GM23338 (cell line): ENCODE measurements at regions not wholly inside any gene's neighbourhood (a gene's known extent, or its start where the extent isn't known, plus 50 kb on each side); places are given as distances from the start of the nearest gene placed in this dataset.

Experiments
- ATAC-seq: fragments of 200-7000 bp; cut with Tn5 transposase; 3 replicates; pipeline ENCODE4 v1.9.1; 2020
- DNase-seq: peaks from one replicate; pipeline ENCODE4 v3.0.0-alpha.2; 2015; ENCODE audit warnings: low spot score
- H2AFZ ChIP-seq: fragments of 200-600 bp; sonication (generic); 2 replicates; pipeline ENCODE4 v1.8.0; 2016; ENCODE audit warnings: antibody characterized with exemption, mild to moderate bottlenecking, moderate library complexity
- H3F3A ChIP-seq: fragments of 200-600 bp; sonication (generic); replicated peaks from 2 replicates; pipeline ENCODE4 v1.8.0; 2017; ENCODE audit warnings: antibody characterized with exemption, mixed run types, low read depth
- H3K27ac ChIP-seq: fragments of 200-600 bp; sonication (generic); 2 replicates; pipeline ENCODE4 v1.6.1; 2016; ENCODE audit warnings: low read depth
- H3K27me3 ChIP-seq: fragments of 200-600 bp; sonication (generic); 2 replicates; pipeline ENCODE4 v1.8.0; 2016; ENCODE audit warnings: mild to moderate bottlenecking, mixed run types, moderate library complexity; ENCODE audit not compliant: insufficient read depth
- H3K36me3 ChIP-seq: fragments of 200-600 bp; sonication (generic); 2 replicates; pipeline ENCODE4 v1.8.0; 2016; ENCODE audit warnings: mild to moderate bottlenecking; ENCODE audit not compliant: insufficient read depth
- H3K4me1 ChIP-seq: fragments of 200-600 bp; sonication (generic); 2 replicates; pipeline ENCODE4 v1.8.0; 2016; ENCODE audit warnings: mild to moderate bottlenecking, moderate library complexity; ENCODE audit not compliant: insufficient read depth
- H3K4me2 ChIP-seq: fragments of 200-600 bp; sonication (generic); 2 replicates; pipeline ENCODE4 v1.7.1; 2017; ENCODE audit warnings: mixed run types
- H3K4me3 ChIP-seq: fragments of 200-600 bp; sonication (generic); 2 replicates; pipeline ENCODE4 v1.6.1; 2016; ENCODE audit warnings: mixed run types
- H3K79me2 ChIP-seq: fragments of 200-600 bp; sonication (generic); replicated peaks from 2 replicates; pipeline ENCODE4 v1.8.0; 2017; ENCODE audit warnings: mild to moderate bottlenecking; ENCODE audit not compliant: insufficient read depth
- H3K9me2 ChIP-seq: fragments of 200-600 bp; sonication (generic); 2 replicates; pipeline ENCODE4 v1.8.0; 2017; ENCODE audit not compliant: insufficient read depth
- H4K20me1 ChIP-seq: fragments of 200-600 bp; sonication (generic); replicated peaks from 2 replicates; pipeline ENCODE4 v1.8.0; 2017; ENCODE audit warnings: mild to moderate bottlenecking; ENCODE audit not compliant: insufficient read depth
- H3K27ac Mint-ChIP-seq: 2 replicates; pipeline ENCODE4 v1.8.0; 2020; ENCODE audit warnings: inconsistent platforms, mild to moderate bottlenecking, moderate library complexity, mixed read lengths
- H3K27me3 Mint-ChIP-seq: 3 replicates; pipeline ENCODE4 v1.8.0; 2022; ENCODE audit warnings: low read depth, mild to moderate bottlenecking, moderate library complexity, mixed read lengths, inconsistent platforms; ENCODE audit not compliant: insufficient read depth, poor library complexity
- H3K36me3 Mint-ChIP-seq: 3 replicates; pipeline ENCODE4 v1.8.0; 2021; ENCODE audit warnings: low read depth, mild to moderate bottlenecking, inconsistent platforms, moderate library complexity, mixed read lengths
- H3K4me1 Mint-ChIP-seq: 3 replicates; pipeline ENCODE4 v1.8.0; 2020; ENCODE audit warnings: mild to moderate bottlenecking, inconsistent platforms, mixed read lengths
- H3K4me3 Mint-ChIP-seq: 3 replicates; pipeline ENCODE4 v1.8.0; 2021; ENCODE audit warnings: moderate library complexity, mild to moderate bottlenecking, inconsistent platforms, mixed read lengths
- H3K9me3 Mint-ChIP-seq: 3 replicates; pipeline ENCODE4 v1.8.0; 2020; ENCODE audit warnings: moderate library complexity, mild to moderate bottlenecking, inconsistent platforms, mixed read lengths
- CREB1 ChIP-seq: fragments of 250-450 bp; sonication (Bioruptor Pico); IDR thresholded peaks from 2 replicates; pipeline ENCODE4 v1.5.0; 2020; ENCODE audit warnings: low read depth, mild to moderate bottlenecking, moderate library complexity
- ETS1 ChIP-seq: IDR thresholded peaks from 2 replicates; pipeline ENCODE4 v1.6.1; 2016; ENCODE audit warnings: antibody characterized with exemption
- EZH2 ChIP-seq: fragments of 200-600 bp; sonication (generic); IDR thresholded peaks from one replicate; pipeline ENCODE4 v1.8.0; 2017; ENCODE audit warnings: antibody characterized with exemption, mild to moderate bottlenecking, low read depth; ENCODE audit not compliant: unreplicated experiment
- EZH2phosphoT487 ChIP-seq: fragments of 200-600 bp; sonication (generic); IDR thresholded peaks from one replicate; pipeline ENCODE4 v1.8.1; 2018; ENCODE audit warnings: antibody characterized with exemption; ENCODE audit not compliant: unreplicated experiment
- JUNB ChIP-seq: IDR thresholded peaks from one replicate; pipeline ENCODE4 v1.6.1; 2016; ENCODE audit warnings: antibody characterized with exemption; ENCODE audit not compliant: unreplicated experiment
- NANOG ChIP-seq: IDR thresholded peaks from 2 replicates; pipeline ENCODE4 v1.6.1; 2016; ENCODE audit warnings: antibody characterized with exemption, borderline replicate concordance
- POLR2AphosphoS5 ChIP-seq: IDR thresholded peaks from 2 replicates; pipeline ENCODE4 v1.6.1; 2016; ENCODE audit warnings: antibody characterized with exemption, low read depth
- REST ChIP-seq: IDR thresholded peaks from one replicate; pipeline ENCODE4 v1.6.1; 2018; ENCODE audit warnings: antibody characterized with exemption; ENCODE audit not compliant: unreplicated experiment
- STAT1 ChIP-seq: IDR thresholded peaks from one replicate; pipeline ENCODE4 v1.6.1; 2016; ENCODE audit warnings: antibody characterized with exemption; ENCODE audit not compliant: unreplicated experiment
- ZNF114 ChIP-seq: fragments of 250-450 bp; sonication (Bioruptor Pico); IDR thresholded peaks from 2 replicates; pipeline ENCODE4 v1.5.0; 2020; ENCODE audit warnings: mild to moderate bottlenecking, moderate library complexity
- ZNF331 ChIP-seq: fragments of 250-450 bp; sonication (Bioruptor Pico); IDR thresholded peaks from 2 replicates; pipeline ENCODE4 v1.5.0; 2020; ENCODE audit warnings: low read depth, mild to moderate bottlenecking, moderate library complexity
- TF ChIP-seq, protein P1 (sequence below): fragments of 250-450 bp; sonication (Bioruptor Pico); IDR thresholded peaks from 2 replicates; pipeline ENCODE4 v1.5.0; 2020; ENCODE audit warnings: mild to moderate bottlenecking, moderate library complexity
- TF ChIP-seq, protein P2 (sequence below), 2 experiments: fragments of 200-600 bp in 1 of 2; sonication (generic) in 1 of 2; conservative IDR thresholded peaks; 2 replicates each; pipeline versions ENCODE4 v1.5.1 to v1.6.1; 2016 to 2017; ENCODE audit warnings: antibody characterized with exemption in 2 of 2, low read depth in 2 of 2, mild to moderate bottlenecking in 2 of 2, moderate library complexity in 1 of 2

GRCh38 chr2:193907561-193907960 lies 1712.8 kb upstream of the TMEFF2 start:
- no peaks in the 10 kb centered on the region for H3K79me2 ChIP-seq
- no peak overlapping the region for H2AFZ ChIP-seq
- ATAC-seq: no peak
- Mint-ChIP-seq H3K36me3 (peaks cover 3% of the 10 kb centered on the region; the same call in 1 of the 3 replicates), H3K4me1 (no peaks in the 10 kb centered on the region), H3K4me3 (no peak overlapping the region), H3K27ac (no peak overlapping the region), H3K27me3 (no peaks in the 10 kb centered on the region), H3K9me3 (peaks cover 5% of the 10 kb centered on the region; the same call in 1 of the 3 replicates)
- TF ChIP-seq ETS1: no peak
- TF ChIP-seq JUNB: no peak
- TF ChIP-seq STAT1: no peak
- TF ChIP-seq, protein P1, sequence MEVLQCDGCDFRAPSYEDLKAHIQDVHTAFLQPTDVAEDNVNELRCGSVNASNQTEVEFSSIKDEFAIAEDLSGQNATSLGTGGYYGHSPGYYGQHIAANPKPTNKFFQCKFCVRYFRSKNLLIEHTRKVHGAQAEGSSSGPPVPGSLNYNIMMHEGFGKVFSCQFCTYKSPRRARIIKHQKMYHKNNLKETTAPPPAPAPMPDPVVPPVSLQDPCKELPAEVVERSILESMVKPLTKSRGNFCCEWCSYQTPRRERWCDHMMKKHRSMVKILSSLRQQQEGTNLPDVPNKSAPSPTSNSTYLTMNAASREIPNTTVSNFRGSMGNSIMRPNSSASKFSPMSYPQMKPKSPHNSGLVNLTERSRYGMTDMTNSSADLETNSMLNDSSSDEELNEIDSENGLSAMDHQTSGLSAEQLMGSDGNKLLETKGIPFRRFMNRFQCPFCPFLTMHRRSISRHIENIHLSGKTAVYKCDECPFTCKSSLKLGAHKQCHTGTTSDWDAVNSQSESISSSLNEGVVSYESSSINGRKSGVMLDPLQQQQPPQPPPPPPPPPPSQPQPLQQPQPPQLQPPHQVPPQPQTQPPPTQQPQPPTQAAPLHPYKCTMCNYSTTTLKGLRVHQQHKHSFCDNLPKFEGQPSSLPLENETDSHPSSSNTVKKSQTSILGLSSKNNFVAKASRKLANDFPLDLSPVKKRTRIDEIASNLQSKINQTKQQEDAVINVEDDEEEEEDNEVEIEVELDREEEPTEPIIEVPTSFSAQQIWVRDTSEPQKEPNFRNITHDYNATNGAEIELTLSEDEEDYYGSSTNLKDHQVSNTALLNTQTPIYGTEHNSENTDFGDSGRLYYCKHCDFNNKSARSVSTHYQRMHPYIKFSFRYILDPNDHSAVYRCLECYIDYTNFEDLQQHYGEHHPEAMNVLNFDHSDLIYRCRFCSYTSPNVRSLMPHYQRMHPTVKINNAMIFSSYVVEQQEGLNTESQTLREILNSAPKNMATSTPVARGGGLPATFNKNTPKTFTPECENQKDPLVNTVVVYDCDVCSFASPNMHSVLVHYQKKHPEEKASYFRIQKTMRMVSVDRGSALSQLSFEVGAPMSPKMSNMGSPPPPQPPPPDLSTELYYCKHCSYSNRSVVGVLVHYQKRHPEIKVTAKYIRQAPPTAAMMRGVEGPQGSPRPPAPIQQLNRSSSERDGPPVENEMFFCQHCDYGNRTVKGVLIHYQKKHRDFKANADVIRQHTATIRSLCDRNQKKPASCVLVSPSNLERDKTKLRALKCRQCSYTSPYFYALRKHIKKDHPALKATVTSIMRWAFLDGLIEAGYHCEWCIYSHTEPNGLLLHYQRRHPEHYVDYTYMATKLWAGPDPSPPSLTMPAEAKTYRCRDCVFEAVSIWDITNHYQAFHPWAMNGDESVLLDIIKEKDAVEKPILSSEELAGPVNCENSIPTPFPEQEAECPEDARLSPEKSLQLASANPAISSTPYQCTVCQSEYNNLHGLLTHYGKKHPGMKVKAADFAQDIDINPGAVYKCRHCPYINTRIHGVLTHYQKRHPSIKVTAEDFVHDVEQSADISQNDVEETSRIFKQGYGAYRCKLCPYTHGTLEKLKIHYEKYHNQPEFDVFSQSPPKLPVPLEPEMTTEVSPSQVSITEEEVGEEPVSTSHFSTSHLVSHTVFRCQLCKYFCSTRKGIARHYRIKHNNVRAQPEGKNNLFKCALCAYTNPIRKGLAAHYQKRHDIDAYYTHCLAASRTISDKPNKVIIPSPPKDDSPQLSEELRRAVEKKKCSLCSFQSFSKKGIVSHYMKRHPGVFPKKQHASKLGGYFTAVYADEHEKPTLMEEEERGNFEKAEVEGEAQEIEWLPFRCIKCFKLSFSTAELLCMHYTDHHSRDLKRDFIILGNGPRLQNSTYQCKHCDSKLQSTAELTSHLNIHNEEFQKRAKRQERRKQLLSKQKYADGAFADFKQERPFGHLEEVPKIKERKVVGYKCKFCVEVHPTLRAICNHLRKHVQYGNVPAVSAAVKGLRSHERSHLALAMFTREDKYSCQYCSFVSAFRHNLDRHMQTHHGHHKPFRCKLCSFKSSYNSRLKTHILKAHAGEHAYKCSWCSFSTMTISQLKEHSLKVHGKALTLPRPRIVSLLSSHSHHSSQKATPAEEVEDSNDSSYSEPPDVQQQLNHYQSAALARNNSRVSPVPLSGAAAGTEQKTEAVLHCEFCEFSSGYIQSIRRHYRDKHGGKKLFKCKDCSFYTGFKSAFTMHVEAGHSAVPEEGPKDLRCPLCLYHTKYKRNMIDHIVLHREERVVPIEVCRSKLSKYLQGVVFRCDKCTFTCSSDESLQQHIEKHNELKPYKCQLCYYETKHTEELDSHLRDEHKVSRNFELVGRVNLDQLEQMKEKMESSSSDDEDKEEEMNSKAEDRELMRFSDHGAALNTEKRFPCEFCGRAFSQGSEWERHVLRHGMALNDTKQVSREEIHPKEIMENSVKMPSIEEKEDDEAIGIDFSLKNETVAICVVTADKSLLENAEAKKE (CRISPR knock-in tag): no peak
- TF ChIP-seq, protein P2, sequence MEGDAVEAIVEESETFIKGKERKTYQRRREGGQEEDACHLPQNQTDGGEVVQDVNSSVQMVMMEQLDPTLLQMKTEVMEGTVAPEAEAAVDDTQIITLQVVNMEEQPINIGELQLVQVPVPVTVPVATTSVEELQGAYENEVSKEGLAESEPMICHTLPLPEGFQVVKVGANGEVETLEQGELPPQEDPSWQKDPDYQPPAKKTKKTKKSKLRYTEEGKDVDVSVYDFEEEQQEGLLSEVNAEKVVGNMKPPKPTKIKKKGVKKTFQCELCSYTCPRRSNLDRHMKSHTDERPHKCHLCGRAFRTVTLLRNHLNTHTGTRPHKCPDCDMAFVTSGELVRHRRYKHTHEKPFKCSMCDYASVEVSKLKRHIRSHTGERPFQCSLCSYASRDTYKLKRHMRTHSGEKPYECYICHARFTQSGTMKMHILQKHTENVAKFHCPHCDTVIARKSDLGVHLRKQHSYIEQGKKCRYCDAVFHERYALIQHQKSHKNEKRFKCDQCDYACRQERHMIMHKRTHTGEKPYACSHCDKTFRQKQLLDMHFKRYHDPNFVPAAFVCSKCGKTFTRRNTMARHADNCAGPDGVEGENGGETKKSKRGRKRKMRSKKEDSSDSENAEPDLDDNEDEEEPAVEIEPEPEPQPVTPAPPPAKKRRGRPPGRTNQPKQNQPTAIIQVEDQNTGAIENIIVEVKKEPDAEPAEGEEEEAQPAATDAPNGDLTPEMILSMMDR (conservative IDR thresholded peaks at IDR 0.05; ENCODE audit: low read depth in 2 of 2): no peak
- TF ChIP-seq REST: no peak
- TF ChIP-seq POLR2AphosphoS5: no peak
- no peak for TF ChIP-seq ZNF331
- no peak for TF ChIP-seq EZH2phosphoT487
- no peak for TF ChIP-seq EZH2
- no peak for TF ChIP-seq ZNF114 (CRISPR knock-in tag)
- no peak for TF ChIP-seq NANOG
- TF ChIP-seq CREB1 (CRISPR knock-in tag): no peak
- no peaks in the 10 kb centered on the region for H4K20me1 ChIP-seq
- no peaks in the 10 kb centered on the region for H3F3A ChIP-seq
- no peak overlapping the region for H3K4me3 ChIP-seq
- H3K4me2 ChIP-seq: no peak overlapping the region
- no peaks in the 10 kb centered on the region for H3K4me1 ChIP-seq
- no peak overlapping the region for H3K27ac ChIP-seq
- DNase-seq: no peak
- no peaks in the 10 kb centered on the region for H3K36me3 ChIP-seq
- H3K27me3 ChIP-seq: no peaks in the 10 kb centered on the region
- H3K9me2 ChIP-seq: no peaks in the 10 kb centered on the region
